WTC11 (cell line): ENCODE measurements at regions not wholly inside any gene's neighbourhood (a gene's known extent, or its start where the extent isn't known, plus 50 kb on each side); places are given as distances from the start of the nearest gene placed in this dataset.

Source experiments
- ATAC-seq: fragments of 200-7000 bp; cut with Tn5 transposase; 2 replicates; pipeline ENCODE4 v1.10.0; 2021; ENCODE audit warnings: mild to moderate bottlenecking, moderate library complexity
- CTCF ChIA-PET: fragments of 300-600 bp; sonication (Branson Sonifier 250); formaldehyde crosslinking; loops from one replicate; lab custom pipeline; 2021; ENCODE audit warnings: antibody characterized with exemption; lab: Charles Lee
- POLR2A ChIA-PET: fragments of 350-600 bp; sonication (Branson Sonifier 250); formaldehyde crosslinking; loops from one replicate; lab custom pipeline; 2021; ENCODE audit warnings: antibody characterized with exemption; lab: Charles Lee
- DNase-seq: peaks from one replicate; pipeline ENCODE4 v3.0.0; 2021; ENCODE audit warnings: low spot score
- H3K27ac Mint-ChIP-seq: 2 replicates; pipeline ENCODE4 v1.8.0; 2021; ENCODE audit warnings: mixed read lengths
- H3K27me3 Mint-ChIP-seq: 2 replicates; pipeline ENCODE4 v1.8.0; 2021; ENCODE audit warnings: low read depth, mild to moderate bottlenecking, moderate library complexity, mixed read lengths
- H3K36me3 Mint-ChIP-seq: 2 replicates; pipeline ENCODE4 v1.8.0; 2021; ENCODE audit warnings: mixed read lengths
- H3K4me1 Mint-ChIP-seq: 2 replicates; pipeline ENCODE4 v1.8.0; 2022; ENCODE audit warnings: mixed read lengths
- H3K4me3 Mint-ChIP-seq: 2 replicates; pipeline ENCODE4 v1.8.0; 2021; ENCODE audit warnings: mild to moderate bottlenecking, moderate library complexity, mixed read lengths
- H3K9me3 Mint-ChIP-seq: 2 replicates; pipeline ENCODE4 v1.8.0; 2021; ENCODE audit warnings: mixed read lengths
- AFF4 ChIP-seq: sonication (generic); formaldehyde crosslinking; IDR thresholded peaks from 2 replicates; pipeline ENCODE4 v1.8.1; 2023; ENCODE audit warnings: mild to moderate bottlenecking, missing genetic modification reagents, borderline replicate concordance
- AR ChIP-seq: fragments of 250-450 bp; sonication (Bioruptor Pico); IDR thresholded peaks from 2 replicates; pipeline ENCODE4 v1.9.0; 2021; ENCODE audit warnings: mild to moderate bottlenecking
- ATF1 ChIP-seq: sonication (generic); formaldehyde crosslinking; IDR thresholded peaks from 2 replicates; pipeline ENCODE4 v1.8.1; 2023; ENCODE audit warnings: mild to moderate bottlenecking, moderate library complexity, missing genetic modification reagents
- CBFB ChIP-seq: sonication (generic); formaldehyde crosslinking; IDR thresholded peaks from 2 replicates; pipeline ENCODE4 v1.8.1; 2022; ENCODE audit warnings: mild to moderate bottlenecking, low read depth, missing genetic modification reagents
- CDX4 ChIP-seq: fragments of 250-450 bp; sonication (Bioruptor Pico); IDR thresholded peaks from 2 replicates; pipeline ENCODE4 v1.9.0; 2021; ENCODE audit warnings: moderate library complexity, mild to moderate bottlenecking, inconsistent platforms, borderline replicate concordance
- E2F1 ChIP-seq: sonication (generic); formaldehyde crosslinking; IDR thresholded peaks from 2 replicates; pipeline ENCODE4 v1.8.0; 2022; ENCODE audit warnings: mild to moderate bottlenecking, missing genetic modification reagents
- ERG ChIP-seq: fragments of 250-450 bp; sonication (Bioruptor Pico); IDR thresholded peaks from 2 replicates; pipeline ENCODE4 v1.8.0; 2021; ENCODE audit warnings: mild to moderate bottlenecking
- ESRRA ChIP-seq: sonication (generic); formaldehyde crosslinking; IDR thresholded peaks from 2 replicates; pipeline ENCODE4 v1.8.1; 2022; ENCODE audit warnings: mild to moderate bottlenecking, missing genetic modification reagents, borderline replicate concordance
- FOXJ3 ChIP-seq: sonication (generic); formaldehyde crosslinking; IDR thresholded peaks from 2 replicates; pipeline ENCODE4 v1.9.0; 2021; ENCODE audit warnings: missing genetic modification reagents, mild to moderate bottlenecking, borderline replicate concordance
- HMGA2 ChIP-seq: fragments of 250-450 bp; sonication (Bioruptor Pico); IDR thresholded peaks from 2 replicates; pipeline ENCODE4 v1.4.0; 2021; ENCODE audit warnings: mild to moderate bottlenecking, moderate library complexity
- JAZF1 ChIP-seq: fragments of 250-450 bp; sonication (Bioruptor Pico); IDR thresholded peaks from 2 replicates; pipeline ENCODE4 v1.9.0; 2021; ENCODE audit warnings: moderate library complexity, mild to moderate bottlenecking, inconsistent platforms
- MLX ChIP-seq: sonication (generic); formaldehyde crosslinking; IDR thresholded peaks from 2 replicates; pipeline ENCODE4 v1.8.1; 2023; ENCODE audit warnings: mild to moderate bottlenecking, missing genetic modification reagents, moderate library complexity
- MYBL2 ChIP-seq: sonication (generic); formaldehyde crosslinking; IDR thresholded peaks from 2 replicates; pipeline ENCODE4 v1.8.1; 2023; ENCODE audit warnings: mild to moderate bottlenecking, moderate library complexity, missing genetic modification reagents
- NR3C1 ChIP-seq: sonication (generic); formaldehyde crosslinking; conservative IDR thresholded peaks from 2 replicates; pipeline ENCODE4 v1.8.1; 2023; ENCODE audit warnings: low read depth, mild to moderate bottlenecking, missing genetic modification reagents
- PREB ChIP-seq: sonication (generic); formaldehyde crosslinking; IDR thresholded peaks from 2 replicates; pipeline ENCODE4 v1.8.1; 2022; ENCODE audit warnings: mild to moderate bottlenecking, missing genetic modification reagents, moderate library complexity, borderline replicate concordance
- PRRX2 ChIP-seq: fragments of 250-450 bp; sonication (Bioruptor Pico); IDR thresholded peaks from 2 replicates; pipeline ENCODE4 v1.8.0; 2021; ENCODE audit warnings: mild to moderate bottlenecking
- RELA ChIP-seq: sonication (generic); formaldehyde crosslinking; IDR thresholded peaks from 2 replicates; pipeline ENCODE4 v1.8.1; 2022; ENCODE audit warnings: missing genetic modification reagents, mild to moderate bottlenecking, borderline replicate concordance
- SP1 ChIP-seq: sonication (generic); formaldehyde crosslinking; conservative IDR thresholded peaks from 2 replicates; pipeline ENCODE4 v1.8.1; 2022; ENCODE audit warnings: missing genetic modification reagents
- TEAD1 ChIP-seq: sonication (generic); formaldehyde crosslinking; IDR thresholded peaks from 2 replicates; pipeline ENCODE4 v1.8.0; 2022; ENCODE audit warnings: mild to moderate bottlenecking, missing genetic modification reagents
- ZNF219 ChIP-seq: sonication (generic); formaldehyde crosslinking; IDR thresholded peaks from 2 replicates; pipeline ENCODE4 v1.8.0; 2023; ENCODE audit warnings: missing genetic modification reagents, mild to moderate bottlenecking, borderline replicate concordance
- ZNF671 ChIP-seq: fragments of 250-450 bp; sonication (Bioruptor Pico); IDR thresholded peaks from 2 replicates; pipeline ENCODE4 v1.8.0; 2021; ENCODE audit warnings: mild to moderate bottlenecking
- ZSCAN18 ChIP-seq: fragments of 250-450 bp; sonication (Bioruptor Pico); IDR thresholded peaks from 2 replicates; pipeline ENCODE4 v2.1.2; 2022; ENCODE audit warnings: mild to moderate bottlenecking, moderate library complexity

GRCh38 chr9:21559402-21560280 is 77.5 kb upstream of the IFNE start (continued):
- TF ChIP-seq AR (no peak), ZNF671 (CRISPR knock-in tag) (no peak), NR3C1 (CRISPR knock-in tag) (no peak), MLX (no peak), TEAD1 (0 out of 2 replicates have a peak, but pooled peaks have one; percentile 35)

GRCh38 chr9:21560281-21560745 is 78.2 kb upstream of the IFNE start:
- Mint-ChIP-seq H3K4me3 (peak overlapping the region; percentile 78), H3K27ac (no peak overlapping the region), H3K36me3 (no peaks in the 10 kb centered on the region), H3K4me1 (peaks cover 46% of the 10 kb centered on the region), H3K9me3 (no peaks in the 10 kb centered on the region), H3K27me3 (peaks cover 15% of the 10 kb centered on the region)
- POLR2A ChIA-PET: no interaction called here
- DNase-seq: peak; percentile 11
- CTCF ChIA-PET: no interaction called here
- ATAC-seq: peak; percentile 1; the same call in 1 of the 2 replicates
- TF ChIP-seq FOXJ3 (CRISPR knock-in tag): no peak
- TF ChIP-seq NR3C1 (CRISPR knock-in tag): no peak
- no peak for TF ChIP-seq ATF1
- TF ChIP-seq CBFB (CRISPR knock-in tag): no peak
- no peak for TF ChIP-seq E2F1 (CRISPR knock-in tag)
- TF ChIP-seq SP1: no peak
- no peak for TF ChIP-seq AFF4 (CRISPR knock-in tag)
- TF ChIP-seq PREB: no peak
- TF ChIP-seq HMGA2 (CRISPR knock-in tag): no peak
- TF ChIP-seq PRRX2 (CRISPR knock-in tag): no peak
- no peak for TF ChIP-seq ZNF219 (CRISPR knock-in tag)
- no peak for TF ChIP-seq MYBL2 (CRISPR knock-in tag)
- TF ChIP-seq ESRRA (CRISPR knock-in tag): no peak
- TF ChIP-seq JAZF1 (CRISPR knock-in tag): no peak
- TF ChIP-seq CDX4 (CRISPR knock-in tag): no peak
- TF ChIP-seq RELA (CRISPR knock-in tag): no peak
- TF ChIP-seq ERG (CRISPR knock-in tag): no peak
- no peak for TF ChIP-seq ZSCAN18 (CRISPR knock-in tag)
